WTC11 (cell line): ENCODE measurements at regions not wholly inside any gene's neighbourhood (a gene's known extent, or its start where the extent isn't known, plus 50 kb on each side); places are given as distances from the start of the nearest gene placed in this dataset.

Experiments
- ATF3 ChIP-seq: sonication (generic); formaldehyde crosslinking; conservative IDR thresholded peaks from 2 replicates; pipeline ENCODE4 v1.8.1; 2022; ENCODE audit warnings: mild to moderate bottlenecking, missing genetic modification reagents
- CREM ChIP-seq: sonication (generic); formaldehyde crosslinking; IDR thresholded peaks from 2 replicates; pipeline ENCODE4 v1.8.1; 2022; ENCODE audit warnings: mild to moderate bottlenecking, missing genetic modification reagents, moderate library complexity
- CTCF ChIP-seq: fragments of 200-600 bp; IDR thresholded peaks from 2 replicates; pipeline ENCODE4 v1.8.0; 2022; ENCODE audit warnings: antibody characterized with exemption
- E2F1 ChIP-seq: sonication (generic); formaldehyde crosslinking; IDR thresholded peaks from 2 replicates; pipeline ENCODE4 v1.8.0; 2022; ENCODE audit warnings: mild to moderate bottlenecking, missing genetic modification reagents
- ETV6 ChIP-seq: sonication (generic); formaldehyde crosslinking; IDR thresholded peaks from 2 replicates; pipeline ENCODE4 v1.8.1; 2022; ENCODE audit warnings: mild to moderate bottlenecking, missing genetic modification reagents
- FOXP4 ChIP-seq: sonication (generic); formaldehyde crosslinking; IDR thresholded peaks from 2 replicates; pipeline ENCODE4 v1.8.0; 2022; ENCODE audit warnings: mild to moderate bottlenecking, missing genetic modification reagents
- MAX ChIP-seq: sonication (generic); formaldehyde crosslinking; IDR thresholded peaks from 2 replicates; pipeline ENCODE4 v1.8.0; 2022; ENCODE audit warnings: mild to moderate bottlenecking, missing genetic modification reagents
- MLX ChIP-seq: sonication (generic); formaldehyde crosslinking; IDR thresholded peaks from 2 replicates; pipeline ENCODE4 v1.8.1; 2023; ENCODE audit warnings: mild to moderate bottlenecking, missing genetic modification reagents, moderate library complexity
- PRDM15 ChIP-seq: sonication (generic); formaldehyde crosslinking; IDR thresholded peaks from 2 replicates; pipeline ENCODE4 v1.8.0; 2022; ENCODE audit warnings: missing genetic modification reagents
- SP1 ChIP-seq: sonication (generic); formaldehyde crosslinking; conservative IDR thresholded peaks from 2 replicates; pipeline ENCODE4 v1.8.1; 2022; ENCODE audit warnings: missing genetic modification reagents
- USF2 ChIP-seq: sonication (generic); formaldehyde crosslinking; IDR thresholded peaks from 2 replicates; pipeline ENCODE4 v1.8.1; 2023; ENCODE audit warnings: mild to moderate bottlenecking, missing genetic modification reagents, moderate library complexity

GRCh38 chr4:28310926-28311325, 1450.3 kb downstream of the STIM2 start:
- TF ChIP-seq ETV6 (CRISPR knock-in tag) = no peak
- TF ChIP-seq E2F1 (CRISPR knock-in tag) = no peak
- no peak for TF ChIP-seq CTCF
- TF ChIP-seq SP1 (CRISPR knock-in tag) = no peak
- TF ChIP-seq MLX (CRISPR knock-in tag) = no peak
- TF ChIP-seq CREM (CRISPR knock-in tag) = no peak
- no peak for TF ChIP-seq MAX (CRISPR knock-in tag)
- no peak for TF ChIP-seq PRDM15 (CRISPR knock-in tag)
- TF ChIP-seq USF2 (CRISPR knock-in tag) = no peak
- no peak for TF ChIP-seq ATF3
- TF ChIP-seq FOXP4 = no peak
